CD4-positive, alpha-beta T cell (primary cell): ENCODE measurements at regions not wholly inside any gene's neighbourhood (a gene's known extent, or its start where the extent isn't known, plus 50 kb on each side); places are given as distances from the start of the nearest gene placed in this dataset.

Experiments used
- ATAC-seq: fragments of 200-7000 bp; cut with Tn5 transposase; one replicate; pipeline ENCODE4 v1.10.0; 2022; ENCODE audit warnings: mild to moderate bottlenecking; ENCODE audit not compliant: poor library complexity
- CTCF ChIA-PET: fragments of 350-600 bp; sonication (Branson Sonifier 250); formaldehyde crosslinking; loops from one replicate; lab custom pipeline; 2021; ENCODE audit warnings: antibody characterized with exemption, inconsistent platforms; lab: Charles Lee
- POLR2A ChIA-PET: fragments of 350-600 bp; sonication (Branson Sonifier 250); formaldehyde crosslinking; loops from one replicate; lab custom pipeline; 2021; ENCODE audit warnings: antibody characterized with exemption, inconsistent platforms; lab: Charles Lee
- DNase-seq, 14 experiments: peaks; one replicate each; pipeline ENCODE4 v3.0.0-alpha.2; 2013 to 2020; ENCODE audit warnings: mixed read lengths in 2 of 14
- H3K27ac ChIP-seq, 2 donors: one replicate each; pipeline versions ENCODE4 v1.5.1 to v1.7.0; 2013; ENCODE audit warnings: low read length in 2 of 2, low read depth in 1 of 2, mild to moderate bottlenecking in 1 of 2
- H3K27me3 ChIP-seq, 2 experiments: 1 replicate in 1 of 2; 2 replicates in 1 of 2; pipeline versions ENCODE4 v1.6.1 to v1.7.0; 2013; ENCODE audit warnings: low read length in 2 of 2, control low read depth in 1 of 2, mild to moderate bottlenecking in 1 of 2, moderate library complexity in 1 of 2; ENCODE audit not compliant: insufficient read depth in 2 of 2, control insufficient read depth in 1 of 2
- H3K36me3 ChIP-seq: one replicate; pipeline ENCODE4 v1.6.1; 2013; ENCODE audit warnings: low read length, control low read depth; ENCODE audit not compliant: insufficient read depth
- H3K4me1 ChIP-seq: one replicate; pipeline ENCODE4 v1.6.1; 2013; ENCODE audit warnings: low read length, control low read depth; ENCODE audit not compliant: insufficient read depth
- H3K4me3 ChIP-seq: one replicate; pipeline ENCODE4 v1.5.1; 2013; ENCODE audit warnings: mild to moderate bottlenecking, low read length, moderate library complexity
- H3K9me3 ChIP-seq, 2 experiments: 1 replicate in 1 of 2; 2 replicates in 1 of 2; pipeline versions ENCODE4 v1.6.1 to v1.7.0; 2013; ENCODE audit warnings: low read length in 2 of 2, mild to moderate bottlenecking in 2 of 2, control low read depth in 1 of 2, moderate library complexity in 1 of 2; ENCODE audit not compliant: control insufficient read depth in 1 of 2, insufficient read depth in 1 of 2
- H3K27ac Mint-ChIP-seq: one replicate; pipeline ENCODE4 v1.8.0; 2020; ENCODE audit warnings: mixed read lengths
- H3K27me3 Mint-ChIP-seq: one replicate; pipeline ENCODE4 v1.8.0; 2021; ENCODE audit warnings: mixed read lengths
- H3K36me3 Mint-ChIP-seq: one replicate; pipeline ENCODE4 v1.8.0; 2021; ENCODE audit warnings: low read depth, mixed read lengths
- H3K4me1 Mint-ChIP-seq: one replicate; pipeline ENCODE4 v1.8.0; 2021; ENCODE audit warnings: low read depth, mixed read lengths
- H3K4me3 Mint-ChIP-seq: one replicate; pipeline ENCODE4 v1.8.0; 2020; ENCODE audit warnings: mild to moderate bottlenecking, mixed read lengths
- H3K9me3 Mint-ChIP-seq: one replicate; pipeline ENCODE4 v1.8.0; 2020; ENCODE audit warnings: mixed read lengths
- intact Hi-C, 2 experiments: fragments of 100-400 bp; cut with DNase I in 1 of 2; cut with micrococcal nuclease in 1 of 2; formaldehyde crosslinking; loops; one replicate each; pipeline versions ENCODE4 v1.15.1 to v1.9.0; 2023 to 2025; cut with DNase I, micrococcal nuclease
- TF ChIP-seq, protein P1 (sequence below): fragments of 200-600 bp; IDR thresholded peaks from one replicate; pipeline ENCODE4 v1.8.0; 2022; ENCODE audit warnings: antibody characterized with exemption, mild to moderate bottlenecking

DNA sequence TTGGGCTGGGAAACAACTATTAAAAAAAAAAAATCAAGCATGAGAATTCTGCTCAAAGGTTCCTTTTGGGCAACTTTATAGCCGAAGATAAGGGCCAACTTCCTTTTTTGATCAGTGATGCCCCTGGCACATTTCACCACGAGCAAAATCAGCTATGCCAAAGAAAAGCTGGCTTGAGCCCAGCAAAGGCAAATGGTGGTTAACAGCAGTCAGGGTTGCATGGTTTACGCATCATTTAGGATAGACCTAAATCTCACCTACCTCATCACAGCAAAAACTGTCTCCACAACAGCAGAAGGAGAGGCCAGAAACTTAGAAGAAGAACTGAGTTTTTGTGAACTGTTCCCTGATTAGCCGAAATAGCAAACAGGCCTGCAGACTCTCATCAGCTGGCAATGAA, 220.1 kb upstream of the CDIN1 start:
- Histone ChIP-seq H3K27me3 (no peaks in the 10 kb centered on the region), H3K4me1 (no peaks in the 10 kb centered on the region), H3K9me3 (peaks cover 0 to 3% of the 10 kb centered on the region in 2 experiments), H3K27ac (no peak overlapping the region), H3K4me3 (no peak overlapping the region), H3K36me3 (no peaks in the 10 kb centered on the region)
- DNase-seq: no peak
- POLR2A ChIA-PET: no interaction called here
- Mint-ChIP-seq H3K27ac (no peak overlapping the region), H3K4me1 (no peaks in the 10 kb centered on the region), H3K9me3 (no peaks in the 10 kb centered on the region), H3K4me3 (no peak overlapping the region), H3K27me3 (no peaks in the 10 kb centered on the region), H3K36me3 (no peaks in the 10 kb centered on the region)
- ATAC-seq: no peak
- TF ChIP-seq, protein P1, sequence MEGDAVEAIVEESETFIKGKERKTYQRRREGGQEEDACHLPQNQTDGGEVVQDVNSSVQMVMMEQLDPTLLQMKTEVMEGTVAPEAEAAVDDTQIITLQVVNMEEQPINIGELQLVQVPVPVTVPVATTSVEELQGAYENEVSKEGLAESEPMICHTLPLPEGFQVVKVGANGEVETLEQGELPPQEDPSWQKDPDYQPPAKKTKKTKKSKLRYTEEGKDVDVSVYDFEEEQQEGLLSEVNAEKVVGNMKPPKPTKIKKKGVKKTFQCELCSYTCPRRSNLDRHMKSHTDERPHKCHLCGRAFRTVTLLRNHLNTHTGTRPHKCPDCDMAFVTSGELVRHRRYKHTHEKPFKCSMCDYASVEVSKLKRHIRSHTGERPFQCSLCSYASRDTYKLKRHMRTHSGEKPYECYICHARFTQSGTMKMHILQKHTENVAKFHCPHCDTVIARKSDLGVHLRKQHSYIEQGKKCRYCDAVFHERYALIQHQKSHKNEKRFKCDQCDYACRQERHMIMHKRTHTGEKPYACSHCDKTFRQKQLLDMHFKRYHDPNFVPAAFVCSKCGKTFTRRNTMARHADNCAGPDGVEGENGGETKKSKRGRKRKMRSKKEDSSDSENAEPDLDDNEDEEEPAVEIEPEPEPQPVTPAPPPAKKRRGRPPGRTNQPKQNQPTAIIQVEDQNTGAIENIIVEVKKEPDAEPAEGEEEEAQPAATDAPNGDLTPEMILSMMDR: no peak
- intact Hi-C loops: no loop called here
- CTCF ChIA-PET: no interaction called here

DNA sequence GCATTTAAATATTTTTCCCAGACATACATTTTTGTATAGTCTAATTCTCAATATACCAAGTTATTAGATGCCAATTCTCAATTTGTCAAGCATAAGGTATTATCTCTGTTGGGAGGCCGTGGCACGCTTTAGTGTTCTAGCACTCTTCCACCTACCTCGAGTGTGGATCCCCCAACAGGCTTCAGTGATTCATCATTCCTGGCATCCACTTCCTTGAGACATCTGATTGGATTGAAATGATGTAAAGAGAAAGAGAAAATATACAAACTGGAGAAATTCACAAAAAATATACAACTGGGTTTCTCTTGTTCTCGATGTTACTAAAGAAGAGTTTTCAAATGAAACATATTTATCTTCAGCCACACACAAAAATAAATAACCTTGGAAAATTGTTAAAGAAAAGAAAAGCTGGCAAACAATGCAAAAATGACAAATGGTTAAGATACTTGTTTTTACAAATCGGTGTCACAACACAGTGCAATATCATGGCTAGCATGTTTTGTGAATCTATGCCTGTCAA, 218.0 kb upstream of the CDIN1 start:
- Histone ChIP-seq H3K4me1 (no peaks in the 10 kb centered on the region), H3K36me3 (no peaks in the 10 kb centered on the region), H3K4me3 (no peak overlapping the region), H3K27ac (no peak overlapping the region), H3K9me3 (no peaks in the 10 kb centered on the region), H3K27me3 (no peaks in the 10 kb centered on the region)
- ATAC-seq (no peak), DNase-seq (no peak)
- TF ChIP-seq, protein P1: no peak
- no peak overlapping the region for H3K4me3 Mint-ChIP-seq
- H3K4me1 Mint-ChIP-seq: no peaks in the 10 kb centered on the region
- intact Hi-C loops: no loop called here
- no peaks in the 10 kb centered on the region for H3K36me3 Mint-ChIP-seq
- no peak overlapping the region for H3K27ac Mint-ChIP-seq
- POLR2A ChIA-PET: no interaction called here
- CTCF ChIA-PET: no interaction called here
- no peaks in the 10 kb centered on the region for H3K27me3 Mint-ChIP-seq
- no peaks in the 10 kb centered on the region for H3K9me3 Mint-ChIP-seq

DNA sequence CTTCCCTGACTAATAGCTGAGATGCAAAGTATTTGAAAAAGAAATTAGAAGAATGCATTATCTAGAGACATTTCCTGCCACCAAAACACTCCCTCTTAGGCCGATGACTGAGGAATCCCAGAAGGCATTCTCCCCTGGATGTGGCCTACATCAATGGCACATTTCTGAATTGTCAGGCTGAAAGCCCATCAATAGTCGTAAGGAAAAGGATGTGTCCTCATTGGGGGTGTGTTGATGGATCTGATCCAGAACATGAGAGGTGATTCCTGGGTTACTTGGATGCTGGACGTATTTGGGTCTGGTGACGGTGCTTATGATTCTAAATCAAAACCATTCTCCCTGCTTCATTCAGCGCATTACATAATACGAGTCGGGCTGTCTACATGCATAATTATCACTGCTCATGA, 216.9 kb upstream of the CDIN1 start:
- H3K4me1 Mint-ChIP-seq: no peaks in the 10 kb centered on the region
- no peak for DNase-seq
- H3K4me3 Mint-ChIP-seq: no peak overlapping the region
- no peaks in the 10 kb centered on the region for H3K9me3 Mint-ChIP-seq
- ChIA-PET CTCF (no interaction called here), POLR2A (no interaction called here)
- no peak for ATAC-seq
- no peak overlapping the region for H3K27ac Mint-ChIP-seq
- TF ChIP-seq, protein P1: no peak
- Histone ChIP-seq H3K36me3 (no peaks in the 10 kb centered on the region), H3K9me3 (no peaks in the 10 kb centered on the region), H3K4me3 (no peak overlapping the region), H3K4me1 (no peaks in the 10 kb centered on the region), H3K27me3 (no peaks in the 10 kb centered on the region), H3K27ac (no peak overlapping the region)
- intact Hi-C loops: no loop called here
- H3K27me3 Mint-ChIP-seq: no peaks in the 10 kb centered on the region
- no peaks in the 10 kb centered on the region for H3K36me3 Mint-ChIP-seq
